BJ (cell line): ENCODE measurements at regions not wholly inside any gene's neighbourhood (a gene's known extent, or its start where the extent isn't known, plus 50 kb on each side); places are given as distances from the start of the nearest gene placed in this dataset.

Source experiments
- CTCF ChIA-PET: fragments of 350-600 bp; formaldehyde crosslinking; extraction: SDS; loops from one replicate; lab custom pipeline; 2021; ENCODE audit warnings: antibody characterized with exemption, inconsistent platforms; lab: Yijun Ruan, JAX
- POLR2A ChIA-PET: fragments of 300-600 bp; sonication (Branson Sonifier 250); formaldehyde crosslinking; extraction: SDS; loops from one replicate; lab custom pipeline; 2021; ENCODE audit warnings: antibody characterized with exemption; lab: Charles Lee
- DNase-seq: peaks from one replicate; pipeline ENCODE4 v3.0.0-alpha.2; 2011; ENCODE audit warnings: low read depth
- H3K27me3 ChIP-seq: 2 replicates; pipeline ENCODE4 v1.6.0; 2011; ENCODE audit warnings: low read length; ENCODE audit not compliant: control insufficient read depth, insufficient read depth
- H3K36me3 ChIP-seq: 2 replicates; pipeline ENCODE4 v1.5.1; 2011; ENCODE audit warnings: low read length; ENCODE audit not compliant: control insufficient read depth, insufficient read depth
- H3K4me3 ChIP-seq: 2 replicates; pipeline ENCODE4 v1.5.1; 2011; ENCODE audit warnings: low read depth, mild to moderate bottlenecking, control low read depth, low read length
- TF ChIP-seq, protein P1 (sequence below): IDR thresholded peaks from 2 replicates; pipeline ENCODE4 v1.5.1; 2011; ENCODE audit warnings: low read depth, mild to moderate bottlenecking, control low read depth, inconsistent platforms, low read length, moderate library complexity; ENCODE audit not compliant: insufficient read depth

DNA sequence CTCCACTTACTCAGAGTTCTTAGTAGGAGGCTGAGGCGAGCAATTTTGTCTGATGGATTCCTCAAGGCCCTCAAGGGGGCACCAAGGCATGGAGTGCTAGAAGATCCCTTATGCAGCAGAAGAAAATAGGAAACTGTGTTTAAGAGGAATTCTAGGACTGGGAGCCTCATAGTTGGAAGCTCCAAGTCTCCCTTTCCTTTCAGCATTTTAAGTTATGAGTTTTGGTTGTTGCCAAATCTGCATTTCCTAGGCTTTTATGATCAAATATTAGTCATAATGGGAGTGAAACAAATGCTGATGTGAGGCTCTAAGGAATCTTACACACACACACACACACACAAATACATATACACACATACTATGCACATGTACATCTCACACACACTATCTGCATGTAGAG lies 714.0 kb downstream of the UTRN start:
- TF ChIP-seq, protein P1, sequence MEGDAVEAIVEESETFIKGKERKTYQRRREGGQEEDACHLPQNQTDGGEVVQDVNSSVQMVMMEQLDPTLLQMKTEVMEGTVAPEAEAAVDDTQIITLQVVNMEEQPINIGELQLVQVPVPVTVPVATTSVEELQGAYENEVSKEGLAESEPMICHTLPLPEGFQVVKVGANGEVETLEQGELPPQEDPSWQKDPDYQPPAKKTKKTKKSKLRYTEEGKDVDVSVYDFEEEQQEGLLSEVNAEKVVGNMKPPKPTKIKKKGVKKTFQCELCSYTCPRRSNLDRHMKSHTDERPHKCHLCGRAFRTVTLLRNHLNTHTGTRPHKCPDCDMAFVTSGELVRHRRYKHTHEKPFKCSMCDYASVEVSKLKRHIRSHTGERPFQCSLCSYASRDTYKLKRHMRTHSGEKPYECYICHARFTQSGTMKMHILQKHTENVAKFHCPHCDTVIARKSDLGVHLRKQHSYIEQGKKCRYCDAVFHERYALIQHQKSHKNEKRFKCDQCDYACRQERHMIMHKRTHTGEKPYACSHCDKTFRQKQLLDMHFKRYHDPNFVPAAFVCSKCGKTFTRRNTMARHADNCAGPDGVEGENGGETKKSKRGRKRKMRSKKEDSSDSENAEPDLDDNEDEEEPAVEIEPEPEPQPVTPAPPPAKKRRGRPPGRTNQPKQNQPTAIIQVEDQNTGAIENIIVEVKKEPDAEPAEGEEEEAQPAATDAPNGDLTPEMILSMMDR: no peak

GRCh38 chr6:145003145-145003544 lies 718.0 kb downstream of the UTRN start:
- Histone ChIP-seq H3K36me3 (no peaks in the 10 kb centered on the region), H3K27me3 (no peaks in the 10 kb centered on the region), H3K4me3 (no peak overlapping the region)
- ChIA-PET POLR2A (no interaction called here), CTCF (interaction anchor here (0.9 kb wide), 1 partner anchor 12 kb away, joined by 5 read pairs; no protein-coding TSS in a partner anchor)
- TF ChIP-seq, protein P1: no peak
- DNase-seq: no peak

More for the DNA sequence above, 714.0 kb downstream of the UTRN start:
- no peaks in the 10 kb centered on the region for H3K36me3 ChIP-seq
- ChIA-PET POLR2A (interaction anchor here (0.6 kb wide), 2 partner anchors 32 to 130 kb away, joined by 3 read pairs; no protein-coding TSS in a partner anchor), CTCF (interaction anchor here (0.5 to 1.7 kb wide), 2 partner anchors 13 to 203 kb away, joined by 4 to 5 read pairs; no protein-coding TSS in a partner anchor)
- DNase-seq: no peak
- H3K4me3 ChIP-seq: no peak overlapping the region
- no peaks in the 10 kb centered on the region for H3K27me3 ChIP-seq

- POLR2A ChIA-PET: no interaction called here
- CTCF ChIA-PET: no interaction called here
- no peak for DNase-seq
- H3K36me3 ChIP-seq: no peaks in the 10 kb centered on the region
- H3K4me3 ChIP-seq: no peak overlapping the region
- H3K27me3 ChIP-seq: no peaks in the 10 kb centered on the region
- TF ChIP-seq, protein P1: no peak
These were observed 721.8 kb downstream of the UTRN start for GRCh38 chr6:145006914-145007313.

GRCh38 chr6:145008715-145009114 lies 723.6 kb downstream of the UTRN start:
- Histone ChIP-seq H3K27me3 (no peaks in the 10 kb centered on the region), H3K36me3 (no peaks in the 10 kb centered on the region), H3K4me3 (no peak overlapping the region)
- DNase-seq: no peak
- CTCF ChIA-PET: no interaction called here
- POLR2A ChIA-PET: no interaction called here
- TF ChIP-seq, protein P1: no peak

DNA sequence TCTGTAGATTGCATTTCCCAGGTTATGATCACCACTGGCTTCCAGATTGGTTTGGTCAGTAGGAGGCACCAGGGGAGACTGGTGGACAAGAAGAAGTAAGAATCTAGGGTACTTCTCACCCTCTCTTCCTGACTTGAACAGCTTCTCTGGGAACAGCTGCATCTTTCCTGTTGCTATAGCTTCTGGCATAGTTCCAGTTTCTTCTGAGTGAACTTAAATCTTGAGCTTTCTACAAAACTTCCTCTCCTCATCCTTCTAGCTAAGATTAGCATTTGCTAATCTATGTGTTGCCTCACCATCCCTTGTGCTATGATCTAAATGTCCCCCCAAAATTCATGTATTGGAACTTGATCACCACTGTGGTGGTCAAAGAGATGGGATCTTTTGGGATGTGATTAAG lies 724.6 kb downstream of the UTRN start:
- Histone ChIP-seq H3K27me3 (no peaks in the 10 kb centered on the region), H3K36me3 (no peaks in the 10 kb centered on the region), H3K4me3 (no peak overlapping the region)
- POLR2A ChIA-PET: no interaction called here
- TF ChIP-seq, protein P1: no peak
- DNase-seq: no peak
- CTCF ChIA-PET: no interaction called here
